Thyroid gland (tissue), 4 donors: ENCODE measurements at regions not wholly inside any gene's neighbourhood (a gene's known extent, or its start where the extent isn't known, plus 50 kb on each side); places are given as distances from the start of the nearest gene placed in this dataset.

Source experiments
- CTCF ChIP-seq, 6 experiments: fragments of 200-600 bp in 3 of 6; fragments of 450-650 bp in 3 of 6; sonication (generic) in 3 of 6; IDR thresholded peaks; one replicate each; pipeline ENCODE4 v1.5.1; 2016 to 2019; ENCODE audit warnings: antibody characterized with exemption in 6 of 6, mild to moderate bottlenecking in 2 of 6, inconsistent platforms in 1 of 6, moderate library complexity in 1 of 6
- POLR2A ChIP-seq, 2 donors: fragments of 450-650 bp; IDR thresholded peaks; one replicate each; pipeline ENCODE4 v1.6.1; 2017; ENCODE audit warnings: antibody characterized with exemption in 2 of 2, mild to moderate bottlenecking in 2 of 2, moderate library complexity in 1 of 2

GRCh38 chr7:79770970-79771369, 317.5 kb upstream of the MAGI2 start:
- no peak for TF ChIP-seq POLR2A (IDR thresholded peaks at IDR 0.05)
- no peak for TF ChIP-seq CTCF (IDR thresholded peaks at IDR 0.05)
